H9 (cell line): ENCODE measurements at regions not wholly inside any gene's neighbourhood (a gene's known extent, or its start where the extent isn't known, plus 50 kb on each side); places are given as distances from the start of the nearest gene placed in this dataset.

Experiments used
- DNase-seq: peaks from one replicate; pipeline ENCODE4 v3.0.0-alpha.2; 2017
- H2AFZ ChIP-seq: one replicate; pipeline ENCODE4 v1.6.1; 2013; ENCODE audit warnings: mild to moderate bottlenecking, low read length, control low read depth, moderate library complexity
- H2AK5ac ChIP-seq: 2 replicates; pipeline ENCODE4 v1.6.1; 2013; ENCODE audit warnings: low read length, control low read depth, mixed read lengths; ENCODE audit not compliant: insufficient read length
- H2BK120ac ChIP-seq: one replicate; pipeline ENCODE4 v1.6.1; 2013; ENCODE audit warnings: low read depth, mild to moderate bottlenecking, low read length, control low read depth, inconsistent platforms; ENCODE audit not compliant: poor library complexity, severe bottlenecking
- H2BK12ac ChIP-seq: 2 replicates; pipeline ENCODE4 v1.6.1; 2013; ENCODE audit warnings: low read length, control low read depth, mixed read lengths, low read depth; ENCODE audit not compliant: insufficient read length
- H2BK15ac ChIP-seq: 2 replicates; pipeline ENCODE4 v1.6.1; 2013; ENCODE audit warnings: low read depth, low read length, control low read depth
- H2BK20ac ChIP-seq: one replicate; pipeline ENCODE4 v1.6.1; 2013; ENCODE audit warnings: low read depth, mild to moderate bottlenecking, low read length, control low read depth, inconsistent platforms; ENCODE audit not compliant: poor library complexity, severe bottlenecking
- H2BK5ac ChIP-seq: 2 replicates; pipeline ENCODE4 v1.6.1; 2013; ENCODE audit warnings: low read length, control low read depth, mixed read lengths; ENCODE audit not compliant: insufficient read length
- H3K14ac ChIP-seq: 2 replicates; pipeline ENCODE4 v1.6.1; 2013; ENCODE audit warnings: low read length, control low read depth; ENCODE audit not compliant: insufficient read depth
- H3K18ac ChIP-seq: 2 replicates; pipeline ENCODE4 v1.6.1; 2013; ENCODE audit warnings: low read depth, mild to moderate bottlenecking, mixed read lengths, low read length, control low read depth; ENCODE audit not compliant: insufficient read length
- H3K23ac ChIP-seq: 2 replicates; pipeline ENCODE4 v1.6.1; 2013; ENCODE audit warnings: low read length, control low read depth, mixed read lengths, low read depth; ENCODE audit not compliant: insufficient read length
- H3K23me2 ChIP-seq: 2 replicates; pipeline ENCODE4 v1.6.1; 2013; ENCODE audit warnings: low read depth, mild to moderate bottlenecking, mixed read lengths, low read length, control low read depth; ENCODE audit not compliant: insufficient read length, poor library complexity, severe bottlenecking
- H3K27ac ChIP-seq: 2 replicates; pipeline ENCODE4 v1.5.1; 2013; ENCODE audit warnings: low read length, control low read depth, mixed read lengths, low read depth; ENCODE audit not compliant: insufficient read length
- H3K27me3 ChIP-seq: 2 replicates; pipeline ENCODE4 v1.6.1; 2013; ENCODE audit warnings: low read length, control low read depth, inconsistent platforms; ENCODE audit not compliant: insufficient read depth
- H3K4ac ChIP-seq: 2 replicates; pipeline ENCODE4 v1.6.1; 2013; ENCODE audit warnings: low read depth, mild to moderate bottlenecking, control low read depth, inconsistent platforms, low read length, moderate library complexity
- H3K4me1 ChIP-seq: 2 replicates; pipeline ENCODE4 v1.6.1; 2013; ENCODE audit warnings: low read length, control low read depth, inconsistent platforms; ENCODE audit not compliant: insufficient read depth
- H3K4me2 ChIP-seq: 2 replicates; pipeline ENCODE4 v1.6.1; 2013; ENCODE audit warnings: low read length, control low read depth, mixed read lengths; ENCODE audit not compliant: insufficient read length, insufficient read depth
- H3K56ac ChIP-seq: 2 replicates; pipeline ENCODE4 v1.6.1; 2013; ENCODE audit warnings: low read depth, mild to moderate bottlenecking, mixed read lengths, low read length, control low read depth; ENCODE audit not compliant: insufficient read length
- H3K79me1 ChIP-seq: 2 replicates; pipeline ENCODE4 v1.6.1; 2013; ENCODE audit warnings: low read depth, mild to moderate bottlenecking, moderate library complexity, low read length, control low read depth, inconsistent platforms; ENCODE audit not compliant: insufficient read depth, poor library complexity, severe bottlenecking
- H3K79me2 ChIP-seq: 2 replicates; pipeline ENCODE4 v1.6.1; 2013; ENCODE audit warnings: low read length, control low read depth, inconsistent platforms; ENCODE audit not compliant: insufficient read depth
- H3K9ac ChIP-seq: 2 replicates; pipeline ENCODE4 v1.6.1; 2013; ENCODE audit warnings: low read length, control low read depth, mixed read lengths; ENCODE audit not compliant: insufficient read length; ENCODE audit errors: extremely low read depth
- H3K9me3 ChIP-seq: one replicate; pipeline ENCODE4 v1.6.1; 2013; ENCODE audit warnings: low read depth, low read length, inconsistent platforms; ENCODE audit not compliant: control insufficient read depth
- H3T11ph ChIP-seq: one replicate; pipeline ENCODE4 v1.6.1; 2013; ENCODE audit warnings: mild to moderate bottlenecking, low read length, control low read depth, inconsistent platforms
- H4K20me1 ChIP-seq: one replicate; pipeline ENCODE4 v1.6.1; 2013; ENCODE audit not compliant: control insufficient read depth, insufficient read length, insufficient read depth
- H4K5ac ChIP-seq: 2 replicates; pipeline ENCODE4 v1.6.1; 2013; ENCODE audit warnings: low read depth, mild to moderate bottlenecking, mixed read lengths, low read length, control low read depth; ENCODE audit not compliant: insufficient read length
- H4K8ac ChIP-seq: replicated peaks from 2 replicates; pipeline ENCODE4 v1.6.1; 2013; ENCODE audit warnings: low read length, control low read depth, mixed read lengths, low read depth; ENCODE audit not compliant: insufficient read length
- H4K91ac ChIP-seq: 2 replicates; pipeline ENCODE4 v1.6.1; 2013; ENCODE audit warnings: low read depth, mild to moderate bottlenecking, moderate library complexity, mixed read lengths, low read length, control low read depth; ENCODE audit not compliant: insufficient read length
- H3K27ac Mint-ChIP-seq, 3 experiments: 2 replicates in 2 of 3; 3 replicates in 1 of 3; pipeline ENCODE4 v1.8.0; 2020 to 2021; ENCODE audit warnings: mixed read lengths in 3 of 3, mild to moderate bottlenecking in 1 of 3, moderate library complexity in 1 of 3
- H3K27me3 Mint-ChIP-seq: 2 replicates; pipeline ENCODE4 v1.8.0; 2021; ENCODE audit warnings: low read depth, mild to moderate bottlenecking, moderate library complexity, mixed read lengths
- H3K36me3 Mint-ChIP-seq, 3 experiments: 2 replicates in 2 of 3; 3 replicates in 1 of 3; pipeline ENCODE4 v1.8.0; 2020 to 2021; ENCODE audit warnings: low read depth in 3 of 3, mixed read lengths in 3 of 3; ENCODE audit not compliant: insufficient read depth in 1 of 3
- H3K4me1 Mint-ChIP-seq, 2 experiments: 2 replicates each; pipeline ENCODE4 v1.8.0; 2020; ENCODE audit warnings: mixed read lengths in 2 of 2
- H3K4me3 Mint-ChIP-seq, 2 experiments: 2 replicates in 1 of 2; 3 replicates in 1 of 2; pipeline ENCODE4 v1.8.0; 2020 to 2021; ENCODE audit warnings: mild to moderate bottlenecking in 2 of 2, mixed read lengths in 2 of 2, moderate library complexity in 1 of 2
- H3K9me3 Mint-ChIP-seq, 2 experiments: 2 replicates in 1 of 2; 3 replicates in 1 of 2; pipeline ENCODE4 v1.8.0; 2020; ENCODE audit warnings: mild to moderate bottlenecking in 2 of 2, mixed read lengths in 2 of 2, moderate library complexity in 1 of 2
- WGBS: extraction: QIAGEN DNeasy Blood & Tissue Kit; methylation state at CpG from one replicate; pipeline ENCODE4 v1.1.7; 2013; ENCODE audit warnings: missing lambda C conversion rate, low lambda C conversion rate, mixed read lengths; ENCODE audit not compliant: insufficient read length; ENCODE audit errors: extremely low coverage; 5-methylcytosine and 5-hydroxymethylcytosine counted together
- TF ChIP-seq, protein P1 (sequence below): fragments of 200-600 bp; sonication (generic); conservative IDR thresholded peaks from 3 replicates; pipeline ENCODE4 v1.8.0; 2021; ENCODE audit warnings: antibody characterized with exemption, mild to moderate bottlenecking

GRCh38 chr1:189633658-189634057 lies 844.0 kb downstream of the BRINP3 start:
- no peaks in the 10 kb centered on the region for H3K9me3 ChIP-seq
- H3K79me1 ChIP-seq: no peaks in the 10 kb centered on the region
- H3K4me3 Mint-ChIP-seq: no peak overlapping the region
- H2BK20ac ChIP-seq: no peak overlapping the region
- no peak overlapping the region for H3K56ac ChIP-seq
- H3K23ac ChIP-seq: no peak overlapping the region
- H3K9me3 Mint-ChIP-seq: no peaks in the 10 kb centered on the region
- H3K4me1 ChIP-seq: no peaks in the 10 kb centered on the region
- H2BK5ac ChIP-seq: no peak overlapping the region
- no peak overlapping the region for H4K8ac ChIP-seq
- WGBS: no CpG with 5 or more reads among the region's 2 CpGs
- no peak for DNase-seq
- H3K27me3 ChIP-seq: no peaks in the 10 kb centered on the region
- no peak overlapping the region for H2AFZ ChIP-seq
- H3K4me2 ChIP-seq: no peak overlapping the region
- H4K5ac ChIP-seq: no peak overlapping the region
- no peak overlapping the region for H4K91ac ChIP-seq
- H2BK12ac ChIP-seq: no peak overlapping the region
- no peaks in the 10 kb centered on the region for H4K20me1 ChIP-seq
- no peak overlapping the region for H3K27ac Mint-ChIP-seq
- no peak overlapping the region for H2BK15ac ChIP-seq
- no peak overlapping the region for H3K18ac ChIP-seq
- TF ChIP-seq, protein P1, sequence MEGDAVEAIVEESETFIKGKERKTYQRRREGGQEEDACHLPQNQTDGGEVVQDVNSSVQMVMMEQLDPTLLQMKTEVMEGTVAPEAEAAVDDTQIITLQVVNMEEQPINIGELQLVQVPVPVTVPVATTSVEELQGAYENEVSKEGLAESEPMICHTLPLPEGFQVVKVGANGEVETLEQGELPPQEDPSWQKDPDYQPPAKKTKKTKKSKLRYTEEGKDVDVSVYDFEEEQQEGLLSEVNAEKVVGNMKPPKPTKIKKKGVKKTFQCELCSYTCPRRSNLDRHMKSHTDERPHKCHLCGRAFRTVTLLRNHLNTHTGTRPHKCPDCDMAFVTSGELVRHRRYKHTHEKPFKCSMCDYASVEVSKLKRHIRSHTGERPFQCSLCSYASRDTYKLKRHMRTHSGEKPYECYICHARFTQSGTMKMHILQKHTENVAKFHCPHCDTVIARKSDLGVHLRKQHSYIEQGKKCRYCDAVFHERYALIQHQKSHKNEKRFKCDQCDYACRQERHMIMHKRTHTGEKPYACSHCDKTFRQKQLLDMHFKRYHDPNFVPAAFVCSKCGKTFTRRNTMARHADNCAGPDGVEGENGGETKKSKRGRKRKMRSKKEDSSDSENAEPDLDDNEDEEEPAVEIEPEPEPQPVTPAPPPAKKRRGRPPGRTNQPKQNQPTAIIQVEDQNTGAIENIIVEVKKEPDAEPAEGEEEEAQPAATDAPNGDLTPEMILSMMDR: no peak
- no peak overlapping the region for H3K9ac ChIP-seq
- H3T11ph ChIP-seq: no peak overlapping the region
- H3K14ac ChIP-seq: no peak overlapping the region
- no peaks in the 10 kb centered on the region for H3K23me2 ChIP-seq
- H3K36me3 Mint-ChIP-seq: no peaks in the 10 kb centered on the region
- H2AK5ac ChIP-seq: no peak overlapping the region
- no peaks in the 10 kb centered on the region for H3K27me3 Mint-ChIP-seq
- H2BK120ac ChIP-seq: no peak overlapping the region
- H3K79me2 ChIP-seq: no peaks in the 10 kb centered on the region
- no peak overlapping the region for H3K4ac ChIP-seq
- no peak overlapping the region for H3K27ac ChIP-seq
- peaks cover 3% of the 10 kb centered on the region in 2 experiments; a peak in 1 of 4 replicates for H3K4me1 Mint-ChIP-seq
